Smooth muscle cell of the brain vasculature (primary cell): ENCODE measurements at regions not wholly inside any gene's neighbourhood (a gene's known extent, or its start where the extent isn't known, plus 50 kb on each side); places are given as distances from the start of the nearest gene placed in this dataset.

ENCODE experiments used
- DNase-seq: peaks from one replicate; pipeline ENCODE4 v3.0.0-alpha.2; 2012; ENCODE audit warnings: low read depth, low spot score

DNA sequence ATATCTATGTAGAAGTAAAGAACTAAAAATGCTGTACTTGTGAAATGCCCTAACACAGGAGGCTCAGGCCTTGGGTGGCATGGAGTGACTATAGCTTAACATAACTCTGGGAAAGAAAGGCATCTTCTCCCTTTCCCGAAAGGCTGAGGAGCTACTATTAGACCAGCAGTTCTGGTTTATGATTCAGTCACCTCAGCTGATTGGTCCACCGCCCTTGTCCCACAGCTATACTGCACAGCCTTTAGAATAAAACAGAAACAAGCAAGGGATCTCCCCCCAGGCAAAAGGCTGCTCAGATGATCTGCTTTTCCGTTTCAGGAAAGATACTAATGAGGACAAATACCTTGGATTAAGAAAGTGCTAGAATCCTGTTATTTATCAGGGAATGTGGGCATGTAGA is 171.3 kb downstream of the SNCA start:
- no peak for DNase-seq

DNA sequence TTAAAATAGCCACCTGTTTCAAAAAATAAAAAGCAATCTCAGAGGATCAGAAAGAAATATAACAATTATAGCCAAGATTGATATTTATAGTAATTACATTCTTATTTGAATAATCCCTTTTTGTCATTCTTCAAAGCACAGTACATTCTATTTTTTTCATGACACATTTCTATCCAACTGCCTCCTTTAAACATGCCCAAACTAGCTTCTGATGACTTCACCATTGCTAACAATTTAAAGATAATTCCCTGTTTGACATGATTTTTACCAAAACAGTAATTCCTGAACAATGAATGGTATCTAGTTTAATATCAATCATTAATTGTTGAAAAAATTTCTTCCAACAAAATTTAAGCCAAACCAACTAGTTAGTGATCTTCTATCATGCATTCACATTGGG is 172.4 kb downstream of the SNCA start:
- no peak for DNase-seq

DNA sequence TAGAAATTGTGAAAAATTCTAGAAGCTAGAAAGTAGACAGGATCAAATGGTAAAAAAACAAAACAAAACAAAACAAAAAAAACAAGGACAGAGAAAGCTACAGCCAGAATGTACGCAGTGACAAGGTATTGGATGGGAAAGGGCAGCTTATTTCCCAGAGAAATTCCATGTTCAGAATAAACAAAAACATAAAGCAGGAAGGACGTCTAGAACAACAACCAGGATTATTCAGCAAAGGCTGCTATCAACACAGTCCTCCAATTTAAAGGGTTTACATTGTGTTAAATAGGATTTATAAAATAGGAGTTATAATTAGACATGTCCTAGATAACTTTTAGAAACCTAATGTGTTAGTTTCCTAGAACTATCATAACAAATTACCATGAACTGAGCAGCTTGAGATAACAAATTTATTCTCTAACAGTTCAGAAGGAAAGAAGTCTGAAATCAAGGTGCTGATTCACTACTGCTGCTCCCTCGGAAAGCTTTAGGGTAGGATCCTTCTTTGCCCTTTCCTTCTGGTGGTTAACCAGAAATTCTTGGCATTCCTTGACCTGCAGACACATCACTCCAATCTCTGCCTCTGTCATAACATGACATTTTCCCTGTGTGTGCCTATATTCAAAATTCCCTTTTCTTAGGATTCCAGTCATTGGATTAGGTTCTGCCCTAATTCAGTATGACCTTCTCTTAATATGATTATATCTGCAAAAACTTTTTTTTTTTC is 175.6 kb downstream of the SNCA start:
- peak; percentile 12 for DNase-seq

DNA sequence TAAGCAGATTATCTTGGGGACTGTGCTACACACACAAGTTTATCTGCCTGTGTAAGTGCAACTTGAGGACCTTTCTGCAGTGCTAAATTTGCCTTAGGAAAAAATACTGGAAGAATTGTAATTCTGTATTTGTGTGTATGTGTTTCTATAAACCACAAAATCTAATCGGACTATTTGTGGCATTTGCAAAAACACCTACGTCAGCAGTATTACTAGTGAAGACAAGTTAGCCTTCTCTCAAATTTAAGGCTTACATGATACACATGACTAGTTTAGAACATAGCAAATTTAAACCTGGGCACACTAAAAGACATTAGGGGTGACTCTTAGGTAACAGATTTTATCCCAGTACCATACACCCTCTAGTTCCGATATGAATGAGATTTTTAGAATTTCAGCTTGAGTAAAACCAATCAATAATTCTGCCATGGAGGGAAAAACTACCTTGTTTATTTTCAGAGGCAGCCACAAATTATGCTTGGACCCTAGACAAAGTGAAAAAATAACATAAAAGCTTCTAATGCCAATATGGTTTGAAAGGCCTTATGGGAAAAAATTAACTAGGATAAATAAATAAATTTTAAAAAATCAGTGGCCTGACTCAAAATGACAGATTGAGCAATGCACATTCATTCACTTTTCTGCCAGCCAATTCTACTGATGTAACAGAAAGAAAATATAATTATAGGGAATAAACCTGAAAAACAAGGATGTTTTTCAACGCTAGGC is 176.4 kb downstream of the SNCA start:
- DNase-seq = no peak

DNA sequence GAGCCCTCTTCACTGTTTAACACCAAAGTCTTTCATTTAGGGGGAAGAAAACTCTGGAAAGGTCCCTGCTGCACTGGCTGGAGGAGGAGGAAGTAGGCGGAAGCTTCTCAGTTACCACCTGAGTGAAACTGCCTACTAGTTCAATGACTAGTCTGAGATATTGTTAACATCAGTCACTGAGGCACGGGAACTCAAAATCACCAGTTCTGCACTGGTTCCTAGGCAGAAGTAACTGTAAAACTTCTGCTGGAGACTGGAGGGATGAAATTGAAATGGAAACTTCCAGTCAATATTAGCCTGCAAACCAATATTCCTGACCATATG is 178.3 kb downstream of the SNCA start:
- DNase-seq = no peak

DNA sequence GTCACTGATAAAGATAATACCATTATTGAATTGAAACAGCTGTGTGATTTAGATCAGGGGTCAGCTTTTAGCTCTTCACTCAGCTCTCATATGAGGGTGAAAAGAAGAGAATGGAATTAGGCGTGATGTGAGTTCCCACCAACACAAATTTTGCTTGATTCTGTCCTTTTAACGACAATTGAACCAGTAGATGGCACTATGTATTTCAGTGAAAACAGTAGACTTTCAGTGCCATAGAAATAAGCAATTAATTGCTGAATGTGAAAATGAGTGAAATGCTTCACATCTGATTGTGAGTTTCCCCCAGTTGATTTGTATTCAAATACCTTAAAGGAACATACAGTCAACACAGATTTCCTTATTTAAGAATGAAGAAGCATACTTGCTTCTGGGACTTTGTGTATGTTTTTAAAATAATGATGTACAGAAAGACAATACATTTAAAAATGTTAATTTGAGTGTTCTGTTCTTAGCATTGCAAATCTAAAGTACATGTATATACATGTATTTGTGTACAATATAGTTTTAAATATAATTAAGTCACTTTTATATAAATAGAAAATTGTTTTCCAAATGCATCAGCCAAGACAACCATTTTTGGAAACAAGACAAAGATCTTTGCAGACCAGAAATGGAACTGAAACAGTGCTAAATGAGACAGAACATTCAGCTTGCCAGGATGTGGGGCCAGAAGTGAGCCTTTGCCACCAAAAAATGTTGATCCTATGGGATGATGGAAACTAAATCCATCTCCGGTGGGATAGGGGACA is 178.8 kb downstream of the SNCA start:
- DNase-seq = peak; percentile 6

DNA sequence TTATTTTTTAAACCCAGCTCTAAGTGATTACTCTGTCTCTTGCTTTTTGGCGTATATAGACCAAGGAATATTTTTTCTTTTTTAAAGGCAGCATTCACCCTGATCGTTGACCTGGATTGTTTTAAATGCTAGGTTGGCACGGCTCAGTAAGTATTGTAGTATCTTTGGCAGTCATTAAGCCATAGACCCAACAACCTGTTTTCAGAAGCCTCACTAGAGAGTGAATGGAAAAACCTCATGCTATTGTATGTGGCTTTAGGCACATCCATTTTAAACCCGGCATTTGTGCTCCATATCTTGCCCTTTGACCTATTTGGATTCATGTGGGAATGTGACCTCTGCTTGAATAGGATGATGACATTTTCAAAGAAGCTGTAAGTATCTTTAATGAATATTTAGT is 183.9 kb downstream of the SNCA start:
- no peak for DNase-seq

DNA sequence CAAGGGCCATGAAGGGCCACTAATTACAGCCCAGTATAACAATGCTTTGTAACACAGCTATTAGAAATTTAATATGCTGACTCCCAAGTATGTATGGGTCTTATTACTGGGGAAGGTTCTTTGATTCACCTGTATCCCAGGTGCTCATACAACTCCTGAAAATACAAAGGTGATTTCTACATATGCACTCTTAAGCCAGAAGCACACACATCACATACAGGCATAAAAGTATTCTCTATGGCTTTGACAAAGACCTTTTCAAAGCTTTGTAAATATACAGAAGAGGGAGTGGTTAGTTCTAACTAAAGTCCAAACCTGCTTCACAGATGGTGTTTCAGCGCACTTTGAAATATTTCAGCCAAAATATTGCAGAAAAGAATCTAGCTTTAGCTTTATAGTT is 191.5 kb downstream of the SNCA start:
- DNase-seq = no peak

DNA sequence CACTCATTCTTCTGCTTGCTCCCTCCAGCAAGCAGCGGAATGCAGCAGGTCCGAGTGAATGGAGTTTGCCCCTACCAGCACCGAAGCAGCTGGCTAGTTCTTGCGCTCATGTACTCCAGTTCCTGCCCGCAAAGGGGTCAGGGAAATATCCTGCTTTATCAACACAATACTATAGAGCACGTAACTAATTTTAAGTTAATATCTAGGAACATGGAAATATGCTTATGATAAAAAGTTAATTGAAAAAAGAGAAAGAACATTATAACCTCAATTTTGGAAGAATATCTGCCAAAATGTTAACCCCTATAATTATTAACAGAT is 195.6 kb downstream of the SNCA start:
- no peak for DNase-seq

DNA sequence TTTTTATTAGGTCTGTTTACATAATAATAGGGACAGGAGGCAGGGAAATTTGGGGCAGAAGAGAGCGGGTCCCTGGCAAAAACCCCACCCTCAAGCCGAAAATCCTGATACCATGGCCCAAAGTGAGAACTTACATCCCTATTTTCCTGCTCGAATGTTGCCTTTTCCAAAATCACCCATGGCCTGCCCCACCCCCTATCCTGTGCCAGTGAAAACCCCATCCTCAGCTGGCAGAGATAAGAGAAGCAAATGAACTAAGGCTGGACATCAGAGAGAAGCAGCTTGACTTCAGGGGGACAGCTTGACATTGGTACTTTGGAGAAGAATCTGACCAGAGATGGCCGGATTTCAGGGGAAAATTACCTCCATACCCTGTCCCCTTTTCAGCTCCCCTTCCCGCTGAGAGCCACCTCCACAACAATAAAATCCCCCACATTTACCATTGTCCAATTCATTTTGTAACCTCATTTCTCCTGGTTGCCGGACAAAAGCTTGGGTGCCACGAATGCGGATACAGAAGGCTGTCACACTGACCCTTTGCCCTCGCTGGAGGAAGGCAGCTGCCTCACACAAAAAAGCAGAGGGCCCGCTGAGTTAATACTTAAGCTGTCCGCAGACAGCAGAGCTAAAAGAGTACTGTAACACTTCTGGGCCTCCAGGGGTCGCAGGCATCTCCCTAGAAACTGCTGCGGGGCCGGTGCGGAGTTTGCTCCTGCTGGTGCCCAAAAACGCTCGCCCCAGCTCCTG is 196.2 kb downstream of the SNCA start:
- peak; percentile 3 for DNase-seq

DNA sequence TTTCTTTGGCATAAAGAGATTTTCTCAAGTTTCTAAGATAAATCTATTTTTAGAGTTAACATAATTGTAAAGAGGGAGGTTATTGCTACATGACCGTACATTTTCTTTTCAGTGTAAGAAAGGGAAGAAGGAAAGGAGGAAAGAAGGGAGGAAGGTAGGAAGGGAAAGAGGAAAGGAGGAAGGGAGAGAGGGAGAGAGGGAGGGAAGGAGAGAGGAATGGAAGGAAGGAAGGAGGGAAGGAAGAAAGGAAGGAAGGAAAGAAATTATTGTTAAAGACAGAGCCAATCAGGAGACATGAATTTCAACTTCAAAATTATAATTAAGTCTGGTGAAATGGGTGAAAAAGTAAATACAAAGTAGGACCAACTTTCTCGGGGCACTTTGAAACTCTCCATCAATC is 197.6 kb downstream of the SNCA start:
- no peak for DNase-seq

DNA sequence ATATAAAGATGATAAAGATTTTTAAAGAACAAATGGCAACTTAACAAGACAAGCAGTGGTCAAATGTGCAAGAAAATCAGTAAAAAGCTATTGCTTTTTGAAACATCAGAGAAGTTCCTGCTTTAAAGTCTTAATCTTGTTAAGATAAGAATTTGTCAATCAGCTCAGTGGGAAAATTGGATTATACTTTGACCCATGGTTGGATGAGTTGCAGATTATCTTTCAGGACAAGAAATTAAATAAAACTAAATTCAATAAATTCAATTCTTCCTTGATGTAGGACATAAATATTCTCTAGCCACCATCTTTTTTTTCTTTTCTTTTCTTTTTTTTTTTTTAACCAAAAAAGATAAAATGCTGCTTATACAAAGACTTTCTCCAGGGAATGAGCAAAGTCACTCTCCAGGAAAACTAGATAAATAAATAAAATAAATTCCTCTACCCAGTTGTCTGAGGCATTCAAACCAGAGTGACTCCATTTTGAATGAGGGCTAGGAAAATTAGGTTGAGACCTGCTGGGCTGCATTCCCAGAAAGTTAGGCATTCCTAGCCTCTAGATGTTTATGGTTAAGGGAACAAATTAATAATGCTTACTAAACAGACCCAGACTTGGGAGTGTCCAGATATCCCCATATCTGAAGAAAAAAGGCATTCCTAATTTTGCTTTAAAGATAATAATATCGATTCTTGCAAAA is 211.2 kb downstream of the SNCA start:
- no peak for DNase-seq

DNA sequence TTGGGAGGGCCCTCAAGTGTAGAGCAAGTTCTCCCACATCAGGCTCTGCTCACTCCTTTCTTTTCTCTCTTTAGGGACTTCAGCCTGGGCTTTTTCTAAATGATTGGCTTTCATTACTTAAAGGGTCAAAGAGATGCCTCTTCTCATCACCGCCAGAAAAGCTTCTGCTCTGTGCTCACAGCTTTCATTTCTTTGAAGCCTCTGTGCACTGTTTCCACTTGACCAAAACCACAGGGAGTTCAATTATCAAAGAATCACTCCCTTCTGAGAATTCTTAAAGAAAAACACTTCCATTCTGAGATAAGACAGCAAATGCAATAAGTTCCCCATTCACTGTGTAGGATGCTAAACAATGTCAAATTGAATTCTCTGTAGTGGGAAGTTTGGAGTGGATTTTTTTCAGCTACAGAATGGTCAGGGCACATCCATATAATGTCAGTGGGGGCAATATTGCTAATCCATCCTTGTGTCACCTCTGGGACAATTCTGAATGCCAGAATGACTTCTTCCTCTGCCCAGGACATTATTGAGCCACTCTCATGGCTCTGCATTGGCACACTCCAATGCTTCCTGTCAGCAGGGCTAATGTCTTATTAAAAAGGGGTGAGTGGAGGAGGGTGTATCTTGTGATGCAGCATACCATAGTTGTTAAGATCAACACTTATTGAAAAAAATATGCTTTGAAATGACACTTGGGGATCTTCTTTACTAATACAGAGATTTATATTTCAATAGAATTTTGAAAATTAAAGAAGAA is 217.6 kb downstream of the SNCA start:
- no peak for DNase-seq

DNA sequence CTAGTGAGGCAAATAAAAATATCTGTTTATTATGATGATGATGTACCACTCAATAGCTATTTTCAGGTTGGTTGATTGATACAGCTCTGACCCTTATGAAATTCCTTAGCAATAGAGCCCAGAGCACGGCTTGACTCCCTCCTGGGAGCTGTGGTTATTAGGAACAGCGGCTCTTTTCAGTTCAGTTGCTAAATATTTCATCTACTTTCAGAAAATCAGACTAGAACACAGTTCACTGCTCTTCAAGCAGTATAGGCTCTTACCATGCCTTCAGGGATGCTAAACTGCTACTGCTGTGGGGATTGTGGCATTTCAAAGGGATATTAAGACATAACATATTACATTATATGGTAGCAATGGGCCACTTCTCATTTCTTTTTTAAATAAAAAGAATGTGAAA is 218.8 kb downstream of the SNCA start:
- no peak for DNase-seq

DNA sequence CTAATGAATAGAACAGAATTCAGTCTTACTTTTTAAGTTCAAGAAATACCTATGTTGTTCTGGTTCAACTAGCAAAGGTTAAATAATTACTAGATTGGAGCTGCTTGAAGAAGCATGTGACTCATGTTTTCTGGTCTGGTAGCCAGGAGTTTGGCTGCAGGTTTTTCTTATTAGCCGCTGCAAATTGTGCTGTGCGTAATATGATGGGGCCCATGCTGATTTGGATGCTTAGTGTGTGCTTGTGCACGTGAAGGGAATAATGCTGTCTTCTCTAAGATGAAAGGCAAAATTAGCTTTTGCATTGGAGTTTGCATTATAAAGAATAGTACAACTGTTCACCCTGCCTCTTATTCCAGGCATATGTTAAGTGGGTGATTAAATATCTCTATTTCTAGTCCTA is 219.6 kb downstream of the SNCA start:
- DNase-seq = no peak

DNA sequence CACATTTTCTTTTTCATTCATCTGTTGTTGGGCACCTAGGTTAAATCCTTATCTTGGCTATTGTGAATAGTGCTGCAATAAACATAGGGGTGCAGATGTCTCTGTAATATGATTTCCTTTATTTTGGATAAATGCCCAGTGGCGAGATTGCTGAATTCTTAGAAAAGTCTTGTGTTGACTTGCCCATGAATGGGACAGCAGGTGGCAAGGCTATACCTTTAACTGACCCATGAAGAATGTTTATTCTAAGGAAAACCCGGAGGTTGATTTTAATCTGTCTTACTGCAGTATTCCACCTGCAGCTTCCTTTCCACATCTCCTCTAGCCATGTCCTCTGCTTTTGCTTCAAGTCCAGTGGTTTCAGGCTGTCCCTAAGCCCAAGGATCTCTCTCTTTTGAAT is 220.6 kb downstream of the SNCA start:
- DNase-seq = no peak

DNA sequence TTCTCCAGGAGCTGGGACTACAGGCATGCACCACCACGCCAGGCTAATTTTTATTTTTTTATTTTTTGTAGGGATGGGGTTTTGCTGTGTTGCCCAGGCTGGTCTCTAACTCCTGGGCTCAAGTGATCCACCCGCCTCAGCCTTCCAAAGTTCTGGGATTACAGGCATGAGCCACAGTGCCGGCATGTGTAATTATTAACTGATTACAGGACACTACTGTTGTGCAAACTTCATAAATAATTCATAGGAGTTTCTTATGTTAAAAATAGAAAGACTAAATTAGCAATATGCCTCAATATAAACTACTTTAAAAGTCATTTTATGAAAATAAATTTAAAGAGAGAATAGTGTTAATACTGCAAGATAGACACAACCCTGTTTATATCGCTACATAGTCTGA is 221.9 kb downstream of the SNCA start:
- no peak for DNase-seq

DNA sequence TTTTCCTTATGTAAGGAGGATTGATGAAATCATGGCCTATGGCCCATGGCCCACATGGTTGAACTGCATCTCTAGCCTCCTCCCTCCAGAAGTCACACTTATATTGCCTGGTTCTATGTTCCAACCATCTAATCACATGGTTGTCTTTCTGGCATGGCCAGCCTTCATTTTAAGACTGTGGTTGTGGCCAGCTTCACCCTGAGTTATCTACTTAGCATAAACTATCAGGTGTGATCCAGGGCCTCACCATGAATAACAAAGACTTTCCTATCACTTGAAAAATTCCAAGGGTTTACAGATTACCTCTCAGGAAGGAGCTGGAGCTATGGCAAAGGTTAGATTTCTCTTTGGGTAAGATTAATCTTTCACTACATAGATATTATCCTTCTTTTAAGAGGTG is 222.8 kb downstream of the SNCA start:
- DNase-seq = no peak

DNA sequence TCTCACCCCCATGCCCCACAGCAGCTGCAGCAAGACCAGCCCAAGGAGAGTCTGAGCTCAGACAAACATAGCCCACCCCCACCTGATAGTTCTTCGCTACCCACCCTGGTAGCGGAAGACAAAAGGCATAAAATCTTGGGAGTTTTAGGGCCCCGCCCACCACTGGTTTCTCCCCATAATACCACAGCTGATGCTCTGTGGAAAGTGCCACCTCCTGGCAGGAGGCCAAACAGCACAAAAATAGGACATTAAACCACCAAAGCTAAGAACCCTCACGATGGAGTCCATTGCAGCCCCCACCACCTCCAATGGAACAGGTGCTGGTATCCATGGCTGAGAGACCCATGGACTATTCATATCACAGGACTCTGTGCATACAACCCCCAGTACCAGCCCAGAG is 226.7 kb downstream of the SNCA start:
- DNase-seq = no peak

DNA sequence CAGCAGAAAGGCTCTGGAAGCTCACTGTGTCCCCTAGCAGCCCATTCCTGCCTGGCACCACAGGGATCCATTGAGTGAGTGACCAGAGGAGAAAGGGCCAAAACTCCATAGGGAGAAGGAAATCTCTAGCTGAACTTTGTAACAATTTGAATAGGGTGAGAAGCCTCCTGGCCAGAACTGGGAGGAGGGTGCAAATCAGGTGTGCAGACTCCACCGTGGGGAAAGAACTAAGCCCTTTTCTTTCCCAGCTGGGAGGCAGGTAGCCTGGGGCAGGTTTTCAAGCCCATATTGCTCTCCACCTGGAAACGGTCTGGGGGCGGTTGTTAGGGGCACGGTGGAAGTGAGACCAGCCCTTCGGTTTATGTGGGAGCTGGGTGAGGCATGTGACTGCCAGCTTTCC is 227.2 kb downstream of the SNCA start:
- no peak for DNase-seq

DNA sequence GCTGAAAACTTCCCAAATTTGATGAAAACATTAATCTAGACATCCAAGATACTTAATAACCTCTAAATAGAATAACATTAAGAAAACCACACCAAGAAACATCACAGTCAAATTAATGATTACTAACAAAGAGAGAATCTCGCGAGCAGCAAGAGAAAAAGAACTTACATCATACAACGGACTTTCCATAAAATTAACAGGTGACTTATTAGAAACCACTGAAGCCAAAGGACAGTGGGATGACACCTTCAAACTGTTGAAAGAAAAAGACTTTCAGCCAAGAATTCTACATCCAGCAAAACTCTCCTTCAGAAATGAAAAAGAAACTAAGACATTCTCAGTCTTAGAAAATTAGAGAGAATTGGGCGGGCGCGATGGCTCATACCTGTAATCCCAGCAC is 232.0 kb downstream of the SNCA start:
- no peak for DNase-seq
